Omental fat pad (tissue), 3 donors: ENCODE measurements at regions not wholly inside any gene's neighbourhood (a gene's known extent, or its start where the extent isn't known, plus 50 kb on each side); places are given as distances from the start of the nearest gene placed in this dataset. TPM values are rescaled to one million over a fixed set of nuclear protein-coding genes. Genes with fewer than 3 reads are reported as not detected.
"Not testable (repeated sequence)": the region's sequence is repeated elsewhere in the genome, so short reads cannot be mapped to it uniquely, and the experiment has no call there.

Experiments used
- ATAC-seq: fragments of 150-250 bp; one replicate; pipeline ENCODE4 v1.9.1; 2016; ENCODE audit warnings: mild to moderate bottlenecking, moderate library complexity; ENCODE audit not compliant: low FRiP score
- DNase-seq: peaks from one replicate; pipeline ENCODE4 v3.0.0-alpha.2; 2019; ENCODE audit warnings: low spot score
- small RNA-seq: library from RNA; depleted of rRNA; stranded (forward); fragments of <200 nt; gene quantifications from one replicate; pipeline ENCODE3, GENCODE V24; 2016
- TF ChIP-seq, protein P1 (sequence below), 3 donors: fragments of 450-650 bp; IDR thresholded peaks; one replicate each; pipeline ENCODE4 v1.5.1; 2016 to 2017; ENCODE audit warnings: antibody characterized with exemption in 3 of 3, mild to moderate bottlenecking in 3 of 3, moderate library complexity in 2 of 3

DNA sequence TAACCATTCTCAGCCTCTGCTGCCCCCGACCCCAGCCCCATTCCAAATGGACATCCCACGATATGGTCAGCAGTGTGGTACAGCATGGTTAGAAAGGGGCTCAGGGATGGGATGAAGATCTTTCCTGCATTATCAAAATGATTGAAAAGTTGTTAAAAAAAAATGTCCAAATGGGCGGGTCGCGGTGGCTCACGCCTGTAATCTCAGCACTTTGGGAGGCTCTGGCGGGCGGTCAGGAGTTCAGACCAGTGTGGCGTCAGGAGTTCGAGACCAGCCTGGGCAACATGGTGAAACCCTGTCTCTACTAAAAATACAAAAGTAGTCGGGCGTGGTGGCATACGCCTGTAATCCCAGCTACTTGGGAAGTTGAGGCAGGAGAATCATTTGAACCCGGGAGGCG lies 54.3 kb upstream of the ZNF254 start:
- no peak for ATAC-seq
- no peak for DNase-seq
- TF ChIP-seq, protein P1, sequence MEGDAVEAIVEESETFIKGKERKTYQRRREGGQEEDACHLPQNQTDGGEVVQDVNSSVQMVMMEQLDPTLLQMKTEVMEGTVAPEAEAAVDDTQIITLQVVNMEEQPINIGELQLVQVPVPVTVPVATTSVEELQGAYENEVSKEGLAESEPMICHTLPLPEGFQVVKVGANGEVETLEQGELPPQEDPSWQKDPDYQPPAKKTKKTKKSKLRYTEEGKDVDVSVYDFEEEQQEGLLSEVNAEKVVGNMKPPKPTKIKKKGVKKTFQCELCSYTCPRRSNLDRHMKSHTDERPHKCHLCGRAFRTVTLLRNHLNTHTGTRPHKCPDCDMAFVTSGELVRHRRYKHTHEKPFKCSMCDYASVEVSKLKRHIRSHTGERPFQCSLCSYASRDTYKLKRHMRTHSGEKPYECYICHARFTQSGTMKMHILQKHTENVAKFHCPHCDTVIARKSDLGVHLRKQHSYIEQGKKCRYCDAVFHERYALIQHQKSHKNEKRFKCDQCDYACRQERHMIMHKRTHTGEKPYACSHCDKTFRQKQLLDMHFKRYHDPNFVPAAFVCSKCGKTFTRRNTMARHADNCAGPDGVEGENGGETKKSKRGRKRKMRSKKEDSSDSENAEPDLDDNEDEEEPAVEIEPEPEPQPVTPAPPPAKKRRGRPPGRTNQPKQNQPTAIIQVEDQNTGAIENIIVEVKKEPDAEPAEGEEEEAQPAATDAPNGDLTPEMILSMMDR (IDR thresholded peaks at IDR 0.05) = no peak

DNA sequence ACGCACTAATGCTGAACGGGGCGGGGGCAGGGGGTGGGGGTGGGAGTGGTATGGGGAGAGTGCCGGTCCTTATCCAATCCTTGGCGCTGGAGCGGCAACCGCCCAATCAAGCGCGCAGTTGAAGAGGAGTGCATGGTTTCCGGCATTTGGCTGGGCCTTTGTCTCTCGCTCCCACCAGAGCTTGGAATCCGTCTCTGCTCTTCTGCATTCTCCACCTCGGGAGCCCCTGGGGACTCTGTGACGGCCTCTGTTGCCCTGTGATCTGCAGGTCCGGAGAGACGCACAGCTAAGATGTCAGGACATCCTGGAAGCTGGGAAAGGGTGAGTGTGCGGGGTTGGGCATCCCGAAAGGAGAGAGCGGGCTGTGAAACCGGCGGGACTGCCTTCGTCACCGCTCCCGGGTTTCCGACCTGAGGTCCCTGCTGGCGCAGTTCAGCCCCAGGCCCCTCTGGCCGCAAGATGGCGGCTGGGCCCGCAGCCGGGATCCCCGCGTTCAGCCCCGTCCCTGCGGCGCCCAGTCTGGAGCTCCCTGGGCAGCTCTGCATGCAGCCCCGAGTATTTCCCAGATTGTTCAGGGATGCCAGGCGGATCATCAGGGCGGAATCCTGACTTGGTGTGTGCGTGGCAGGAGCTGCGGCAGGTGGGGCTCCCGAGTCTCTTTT lies 53.6 kb upstream of the ZNF254 start:
- TF ChIP-seq, protein P1 (IDR thresholded peaks at IDR 0.05) = no peak
- DNase-seq (peak; percentile 68), ATAC-seq (peak; percentile 97)

GRCh38 chr19:24033963-24034342 lies 53.0 kb upstream of the ZNF254 start:
- TF ChIP-seq, protein P1 (IDR thresholded peaks at IDR 0.05) = no peak
- peak; percentile 75 for ATAC-seq
- DNase-seq = peak; percentile 43

DNA sequence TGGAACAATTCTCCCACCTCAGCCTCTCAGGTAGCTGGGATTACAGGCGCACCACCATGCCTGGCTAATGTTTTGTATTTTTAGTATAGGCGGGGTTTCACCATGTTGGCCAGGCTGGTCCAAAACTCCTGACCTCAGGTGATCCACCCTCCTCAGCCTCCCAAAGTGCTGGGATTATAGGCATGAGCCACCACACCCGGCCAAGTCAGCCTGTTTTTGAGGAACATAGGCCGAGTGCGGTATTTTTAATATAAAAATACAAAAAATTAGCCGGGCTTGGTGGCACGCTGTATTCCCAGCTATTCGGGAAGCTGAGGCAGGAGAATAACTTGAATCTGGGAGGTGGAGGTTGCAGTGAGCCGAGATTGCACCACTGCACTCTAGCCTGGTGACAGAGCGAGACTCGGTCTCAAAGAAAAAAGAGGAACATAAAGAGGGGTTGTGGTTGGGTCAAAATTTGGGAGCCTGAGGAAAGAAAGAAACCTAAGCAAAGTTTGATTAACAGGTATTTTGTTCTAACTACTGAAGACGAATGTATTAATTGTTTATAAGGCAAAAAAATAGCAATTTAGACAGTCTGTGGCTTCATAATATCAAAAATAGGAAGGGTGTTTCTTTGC lies 51.6 kb upstream of the ZNF254 start:
- ATAC-seq, DNase-seq: not testable (repeated sequence)

Small RNA genes in the stretch of these regions (small RNA-seq; reads per million reads assigned to genes)
- gene RNA5-8SP4 = not detected
